Epithelial cell of proximal tubule (primary cell): ENCODE measurements at regions not wholly inside any gene's neighbourhood (a gene's known extent, or its start where the extent isn't known, plus 50 kb on each side); places are given as distances from the start of the nearest gene placed in this dataset.

Experiments
- DNase-seq: peaks from one replicate; pipeline ENCODE4 v3.0.0-alpha.2; 2011; ENCODE audit warnings: low read depth
- H3K4me3 ChIP-seq: 2 replicates; pipeline ENCODE4 v1.5.1; 2011; ENCODE audit warnings: low read depth, mild to moderate bottlenecking, low read length
- TF ChIP-seq, protein P1 (sequence below): conservative IDR thresholded peaks from 2 replicates; pipeline ENCODE4 v1.5.1; 2012; ENCODE audit warnings: low read depth, mild to moderate bottlenecking, low read length

DNA sequence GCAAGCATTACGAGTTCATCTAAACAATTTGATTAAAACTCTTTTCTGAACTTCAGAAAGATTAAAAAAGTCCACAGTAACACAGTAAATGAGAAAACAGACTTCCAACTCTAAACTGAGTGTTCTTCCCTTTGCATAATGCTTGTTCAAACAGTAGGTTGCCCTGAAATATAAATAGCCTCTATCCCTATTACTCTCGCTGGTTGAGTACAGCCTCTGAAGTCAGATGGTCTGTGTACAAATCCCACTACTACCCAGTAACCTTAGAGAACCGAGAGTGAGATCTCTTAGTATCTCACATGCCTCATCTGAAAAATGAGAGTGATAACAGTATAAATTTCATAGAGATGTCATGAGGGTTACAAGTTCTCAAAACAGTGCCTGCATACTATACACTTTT, 591.6 kb downstream of the CAAP1 start:
- DNase-seq = no peak
- no peak overlapping the region for H3K4me3 ChIP-seq
- TF ChIP-seq, protein P1, sequence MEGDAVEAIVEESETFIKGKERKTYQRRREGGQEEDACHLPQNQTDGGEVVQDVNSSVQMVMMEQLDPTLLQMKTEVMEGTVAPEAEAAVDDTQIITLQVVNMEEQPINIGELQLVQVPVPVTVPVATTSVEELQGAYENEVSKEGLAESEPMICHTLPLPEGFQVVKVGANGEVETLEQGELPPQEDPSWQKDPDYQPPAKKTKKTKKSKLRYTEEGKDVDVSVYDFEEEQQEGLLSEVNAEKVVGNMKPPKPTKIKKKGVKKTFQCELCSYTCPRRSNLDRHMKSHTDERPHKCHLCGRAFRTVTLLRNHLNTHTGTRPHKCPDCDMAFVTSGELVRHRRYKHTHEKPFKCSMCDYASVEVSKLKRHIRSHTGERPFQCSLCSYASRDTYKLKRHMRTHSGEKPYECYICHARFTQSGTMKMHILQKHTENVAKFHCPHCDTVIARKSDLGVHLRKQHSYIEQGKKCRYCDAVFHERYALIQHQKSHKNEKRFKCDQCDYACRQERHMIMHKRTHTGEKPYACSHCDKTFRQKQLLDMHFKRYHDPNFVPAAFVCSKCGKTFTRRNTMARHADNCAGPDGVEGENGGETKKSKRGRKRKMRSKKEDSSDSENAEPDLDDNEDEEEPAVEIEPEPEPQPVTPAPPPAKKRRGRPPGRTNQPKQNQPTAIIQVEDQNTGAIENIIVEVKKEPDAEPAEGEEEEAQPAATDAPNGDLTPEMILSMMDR = no peak

DNA sequence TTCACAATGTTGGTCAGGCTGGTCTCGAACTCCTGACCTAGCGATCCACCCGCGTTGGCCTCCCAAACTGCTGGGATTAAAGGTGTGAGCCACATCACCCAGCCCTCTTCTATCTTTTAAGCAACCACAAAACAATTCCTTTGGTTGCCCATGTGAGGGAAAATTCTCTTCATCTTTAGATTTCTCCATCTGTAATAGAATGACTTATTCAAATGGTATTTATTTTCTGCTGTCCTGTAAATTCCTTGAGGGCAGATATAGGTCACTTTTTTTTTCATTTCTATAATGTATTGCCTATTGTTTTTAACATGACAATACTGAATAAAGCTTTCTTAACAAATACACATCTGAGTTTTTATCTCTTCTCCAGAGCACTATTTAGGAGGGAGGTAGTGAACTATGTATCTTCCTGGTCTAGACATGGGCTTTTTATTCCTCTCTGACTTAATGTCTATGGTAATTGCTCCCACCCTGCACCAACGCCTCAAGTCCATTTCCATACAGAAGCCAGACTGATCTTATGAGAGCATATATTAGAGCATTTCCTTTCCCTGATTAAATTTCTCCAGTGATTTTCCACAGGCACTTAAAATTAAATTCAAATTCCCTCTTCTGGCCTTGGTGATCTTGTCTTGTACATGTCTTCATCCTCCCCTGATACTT, 595.6 kb downstream of the CAAP1 start:
- DNase-seq = no peak
- TF ChIP-seq, protein P1 = no peak
- H3K4me3 ChIP-seq = no peak overlapping the region

DNA sequence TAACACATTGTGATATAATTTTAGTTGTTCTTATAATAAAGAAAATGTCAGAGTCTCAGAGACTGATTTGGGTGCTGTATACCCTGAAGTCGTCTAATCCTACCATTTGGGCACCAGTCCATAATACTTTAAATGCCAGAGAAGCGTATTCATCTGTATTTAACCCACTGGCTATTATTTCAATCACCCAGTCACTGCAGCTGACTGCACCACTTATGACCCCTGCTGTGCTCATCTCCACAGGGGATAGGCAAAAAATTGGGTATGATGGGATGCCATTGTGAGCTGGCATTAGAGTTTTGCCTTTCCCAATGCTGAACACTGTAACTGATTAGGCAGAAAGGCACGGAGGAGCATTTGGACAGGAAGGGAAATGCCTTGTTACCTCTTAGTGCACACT, 599.7 kb downstream of the CAAP1 start:
- no peak overlapping the region for H3K4me3 ChIP-seq
- TF ChIP-seq, protein P1 = no peak
- no peak for DNase-seq

DNA sequence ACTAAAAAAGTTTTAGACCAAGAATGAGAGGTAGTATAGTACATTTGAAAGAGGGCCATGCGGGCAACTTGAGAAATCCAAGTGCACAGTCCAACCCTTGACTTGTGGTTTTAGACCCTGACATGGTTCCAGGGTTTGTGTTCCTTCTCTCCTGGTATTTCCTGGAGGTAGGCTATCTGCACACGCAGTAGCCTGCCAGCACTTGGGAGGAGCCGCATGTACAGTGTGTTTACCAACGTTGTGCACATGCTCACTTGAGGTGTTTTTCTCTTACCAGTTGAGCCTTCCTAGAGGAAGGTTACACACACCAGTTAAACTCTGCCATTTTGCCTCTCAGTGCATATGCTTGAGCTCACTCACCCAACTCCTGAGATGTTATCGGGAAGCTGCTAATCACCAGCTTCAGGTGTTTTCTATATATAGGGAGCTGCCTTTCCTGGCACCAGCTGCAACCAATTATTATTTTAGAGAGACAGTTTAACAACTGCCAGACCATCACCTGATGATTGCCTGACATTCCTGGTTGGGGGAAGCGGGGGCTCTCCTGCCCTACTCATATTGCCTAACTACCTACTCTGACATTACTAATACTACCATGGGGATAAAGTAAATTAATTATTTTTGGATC, 593.4 kb upstream of the TUSC1 start:
- DNase-seq = no peak
- TF ChIP-seq, protein P1 = no peak
- H3K4me3 ChIP-seq = no peak overlapping the region

DNA sequence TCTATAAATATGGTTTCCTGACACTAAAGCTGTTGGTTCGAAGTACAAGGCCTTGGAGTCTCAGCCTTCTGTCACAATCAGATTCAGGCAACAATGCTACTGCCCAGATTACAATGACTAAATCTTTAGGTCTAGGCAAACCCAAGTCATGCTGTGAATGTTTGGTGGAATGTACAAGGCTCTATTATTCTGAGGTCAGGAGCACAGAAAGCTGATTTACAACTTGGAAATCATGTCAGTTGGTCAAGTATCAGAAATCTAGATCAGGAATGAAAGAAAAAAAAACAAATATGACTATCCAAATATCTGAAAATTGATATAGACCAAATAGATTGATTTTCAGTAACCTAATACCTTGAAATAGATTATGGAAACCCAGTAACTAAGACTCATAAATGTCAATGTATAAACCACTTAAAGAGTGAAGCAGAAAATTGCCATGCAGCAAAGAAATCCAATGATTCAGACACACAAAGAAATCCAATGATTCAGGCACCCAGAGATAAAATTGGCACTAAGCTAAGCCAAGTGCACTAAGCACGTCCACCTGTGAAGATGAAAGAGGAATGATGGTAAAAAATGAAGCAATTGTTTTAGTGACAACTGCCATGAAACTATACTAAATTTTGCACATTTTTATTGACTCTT, 588.0 kb upstream of the TUSC1 start:
- no peak overlapping the region for H3K4me3 ChIP-seq
- TF ChIP-seq, protein P1 = no peak
- DNase-seq = no peak

DNA sequence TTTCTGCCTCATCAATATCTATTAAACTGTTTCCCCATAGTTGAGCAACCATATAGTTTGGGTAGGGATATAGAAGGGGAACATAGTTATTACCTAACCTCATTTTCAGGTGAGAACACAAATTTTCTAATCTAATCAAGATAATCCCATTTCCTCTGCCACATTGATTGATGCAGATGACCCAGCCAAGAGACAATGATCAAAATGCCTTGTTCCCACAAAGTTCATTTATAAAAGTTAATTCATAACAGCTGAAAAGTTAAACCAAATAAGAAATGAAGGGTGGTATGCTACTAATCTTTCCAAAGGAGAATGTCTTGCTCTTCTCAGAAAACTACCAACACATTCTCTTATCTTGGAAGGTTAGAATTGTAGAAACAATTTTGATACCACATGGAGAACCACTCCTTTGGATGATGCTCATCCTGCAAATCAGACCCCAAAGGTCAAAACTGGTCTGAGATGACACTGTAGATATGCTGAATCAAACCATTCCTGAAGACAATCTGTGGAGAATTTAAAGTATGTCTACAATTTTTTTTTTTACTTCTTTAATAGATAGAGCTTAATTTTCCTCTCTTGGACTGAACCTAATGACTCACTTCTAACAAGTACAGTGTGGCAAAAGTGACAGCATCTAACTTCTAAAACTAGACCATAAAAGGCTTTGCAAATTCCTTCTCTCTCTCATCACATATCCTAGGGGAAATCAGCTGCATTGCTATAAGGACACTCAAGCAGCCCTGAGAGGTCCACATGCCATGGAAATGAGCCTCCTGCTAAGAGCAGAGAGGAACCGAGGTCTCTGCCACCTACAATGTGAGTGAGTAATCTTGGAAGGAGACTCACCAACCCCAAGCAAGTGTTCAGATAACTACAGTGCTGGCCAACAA, 586.7 kb upstream of the TUSC1 start:
- H3K4me3 ChIP-seq = no peak overlapping the region
- DNase-seq = no peak
- TF ChIP-seq, protein P1 = no peak
